SK-N-SH (cell line): ENCODE measurements at regions not wholly inside any gene's neighbourhood (a gene's known extent, or its start where the extent isn't known, plus 50 kb on each side); places are given as distances from the start of the nearest gene placed in this dataset.

Experiments used
- CTCF ChIA-PET: fragments of 300-600, 350-600 bp; formaldehyde crosslinking; extraction: SDS; loops from one replicate; lab custom pipeline; 2021; lab: Yijun Ruan, JAX
- POLR2A ChIA-PET: fragments of 350-600 bp; sonication (Branson Sonifier 250); formaldehyde crosslinking; extraction: SDS; loops from one replicate; lab custom pipeline; 2020; ENCODE audit warnings: antibody characterized with exemption, inconsistent platforms; lab: Yijun Ruan, JAX
- DNase-seq: peaks from one replicate; pipeline ENCODE4 v3.0.0; 2012
- H2AFZ ChIP-seq: fragments of 200-600 bp; sonication (generic); 2 replicates; pipeline ENCODE4 v1.8.1; 2016; ENCODE audit warnings: antibody characterized with exemption, mild to moderate bottlenecking, low read depth
- H3F3A ChIP-seq: fragments of 200-600 bp; sonication (generic); replicated peaks from 2 replicates; pipeline ENCODE3; 2016; ENCODE audit warnings: antibody characterized with exemption, mild to moderate bottlenecking; ENCODE audit not compliant: insufficient read depth
- H3K27ac ChIP-seq, 2 experiments: fragments of 200-500 bp in 1 of 2; fragments of 200-600 bp in 1 of 2; sonication (Bioruptor generic) in 1 of 2; sonication (generic), shearing (Covaris generic) in 1 of 2; 2 replicates each; pipeline versions ENCODE4 v1.5.1 to v1.6.1; 2014 to 2016; ENCODE audit warnings: low read depth in 2 of 2, inconsistent platforms in 1 of 2, low read length in 1 of 2, mild to moderate bottlenecking in 1 of 2, mixed read lengths in 1 of 2
- H3K27me3 ChIP-seq: fragments of 200-600 bp; sonication (generic), shearing (Covaris generic); 2 replicates; pipeline ENCODE4 v1.6.1; 2016; ENCODE audit warnings: mixed run types; ENCODE audit not compliant: insufficient read depth
- H3K36me3 ChIP-seq, 2 experiments: fragments of 200-500 bp in 1 of 2; fragments of 200-600 bp in 1 of 2; sonication (Bioruptor generic) in 1 of 2; sonication (generic) in 1 of 2; replicated peaks in 1 of 2; 2 replicates each; pipeline versions ENCODE3 to v1.5.1; 2014 to 2016; ENCODE audit warnings: low read length in 1 of 2, mild to moderate bottlenecking in 1 of 2; ENCODE audit not compliant: insufficient read depth in 2 of 2, control insufficient read depth in 1 of 2
- H3K4me1 ChIP-seq, 2 experiments: fragments of 200-500 bp in 1 of 2; fragments of 200-600 bp in 1 of 2; sonication (Bioruptor generic) in 1 of 2; sonication (generic), shearing (Covaris generic) in 1 of 2; 2 replicates each; pipeline versions ENCODE4 v1.5.1 to v1.6.1; 2014 to 2016; ENCODE audit warnings: low read depth in 1 of 2, low read length in 1 of 2, mixed run types in 1 of 2; ENCODE audit not compliant: insufficient read depth in 2 of 2, control insufficient read depth in 1 of 2
- H3K4me2 ChIP-seq: fragments of 200-600 bp; sonication (generic), shearing (Covaris generic); 2 replicates; pipeline ENCODE4 v1.6.1; 2017; ENCODE audit warnings: mixed run types
- H3K4me3 ChIP-seq, 2 experiments: fragments of 200-500 bp in 1 of 2; fragments of 200-600 bp in 1 of 2; sonication (Bioruptor generic) in 1 of 2; sonication (generic), shearing (Covaris generic) in 1 of 2; 2 replicates each; pipeline versions ENCODE4 v1.5.1 to v1.8.1; 2014 to 2016; ENCODE audit warnings: low read depth in 2 of 2, inconsistent platforms in 1 of 2, low read length in 1 of 2, mild to moderate bottlenecking in 1 of 2, mixed read lengths in 1 of 2, moderate library complexity in 1 of 2
- H3K79me2 ChIP-seq: fragments of 200-600 bp; sonication (generic); 2 replicates; pipeline ENCODE4 v1.8.1; 2017; ENCODE audit warnings: mild to moderate bottlenecking; ENCODE audit not compliant: insufficient read depth
- H3K9ac ChIP-seq: fragments of 200-600 bp; sonication (generic); 2 replicates; pipeline ENCODE4 v1.6.1; 2017; ENCODE audit warnings: mixed run types
- H3K9me2 ChIP-seq: fragments of 200-600 bp; sonication (generic); 2 replicates; pipeline ENCODE4 v1.6.1; 2017; ENCODE audit warnings: mixed run types
- H3K9me3 ChIP-seq: fragments of 200-600 bp; sonication (generic); 2 replicates; pipeline ENCODE4 v1.6.1; 2017; ENCODE audit warnings: mixed run types, mild to moderate bottlenecking, moderate library complexity
- H4K20me1 ChIP-seq: fragments of 200-600 bp; sonication (generic); 2 replicates; pipeline ENCODE4 v1.6.1; 2017; ENCODE audit warnings: mild to moderate bottlenecking, mixed run types; ENCODE audit not compliant: insufficient read depth
- CTCF ChIP-seq: fragments of 200-600 bp; sonication (generic); IDR thresholded peaks from 2 replicates; pipeline ENCODE4 v1.6.1; 2017; ENCODE audit warnings: antibody characterized with exemption, mild to moderate bottlenecking, moderate library complexity
- GABPA ChIP-seq: IDR thresholded peaks from 2 replicates; pipeline ENCODE4 v1.4.0; 2012; ENCODE audit warnings: low read depth, mild to moderate bottlenecking
- GATA2 ChIP-seq: sonication (generic); formaldehyde crosslinking; IDR thresholded peaks from 2 replicates; pipeline ENCODE4 v1.5.0; 2020; ENCODE audit warnings: mild to moderate bottlenecking, missing genetic modification reagents
- MEF2A ChIP-seq: IDR thresholded peaks from 2 replicates; pipeline ENCODE4 v1.4.0; 2012; ENCODE audit warnings: low read depth, borderline replicate concordance
- MXI1 ChIP-seq: IDR thresholded peaks from 2 replicates; pipeline ENCODE4 v1.6.1; 2012; ENCODE audit warnings: mild to moderate bottlenecking, low read depth, low read length, improper control_type of control experiment
- POLR2AphosphoS5 ChIP-seq: IDR thresholded peaks from 2 replicates; pipeline ENCODE4 v1.6.1; 2012; ENCODE audit warnings: low read depth, low read length
- RCOR1 ChIP-seq: fragments of 150-350 bp; IDR thresholded peaks from 2 replicates; pipeline ENCODE4 v1.6.1; 2017; ENCODE audit warnings: antibody characterized with exemption, low read length
- REST ChIP-seq: IDR thresholded peaks from 2 replicates; pipeline ENCODE4 v1.6.1; 2012; ENCODE audit warnings: mild to moderate bottlenecking, low read depth, low read length, moderate library complexity
- SIN3A ChIP-seq: IDR thresholded peaks from 2 replicates; pipeline ENCODE4 v1.6.1; 2012; ENCODE audit warnings: low read depth, mild to moderate bottlenecking, low read length, moderate library complexity, borderline replicate concordance
- TAF1 ChIP-seq: IDR thresholded peaks from 2 replicates; pipeline ENCODE4 v1.6.1; 2012; ENCODE audit warnings: low read depth, mild to moderate bottlenecking, low read length, moderate library complexity, borderline replicate concordance
- USF1 ChIP-seq: IDR thresholded peaks from 2 replicates; pipeline ENCODE4 v1.4.0; 2012; ENCODE audit warnings: low read depth, borderline replicate concordance
- YY1 ChIP-seq: IDR thresholded peaks from 2 replicates; pipeline ENCODE4 v1.4.0; 2012; ENCODE audit warnings: low read depth, mild to moderate bottlenecking
- WGBS: methylation state at CpG from one replicate; pipeline ENCODE4 v1.1.6; 2017; ENCODE audit warnings: low lambda C conversion rate; 5-methylcytosine and 5-hydroxymethylcytosine counted together
- TF ChIP-seq, protein P1 (sequence below): IDR thresholded peaks from 2 replicates; pipeline ENCODE4 v1.4.0; 2012; ENCODE audit warnings: low read depth

DNA sequence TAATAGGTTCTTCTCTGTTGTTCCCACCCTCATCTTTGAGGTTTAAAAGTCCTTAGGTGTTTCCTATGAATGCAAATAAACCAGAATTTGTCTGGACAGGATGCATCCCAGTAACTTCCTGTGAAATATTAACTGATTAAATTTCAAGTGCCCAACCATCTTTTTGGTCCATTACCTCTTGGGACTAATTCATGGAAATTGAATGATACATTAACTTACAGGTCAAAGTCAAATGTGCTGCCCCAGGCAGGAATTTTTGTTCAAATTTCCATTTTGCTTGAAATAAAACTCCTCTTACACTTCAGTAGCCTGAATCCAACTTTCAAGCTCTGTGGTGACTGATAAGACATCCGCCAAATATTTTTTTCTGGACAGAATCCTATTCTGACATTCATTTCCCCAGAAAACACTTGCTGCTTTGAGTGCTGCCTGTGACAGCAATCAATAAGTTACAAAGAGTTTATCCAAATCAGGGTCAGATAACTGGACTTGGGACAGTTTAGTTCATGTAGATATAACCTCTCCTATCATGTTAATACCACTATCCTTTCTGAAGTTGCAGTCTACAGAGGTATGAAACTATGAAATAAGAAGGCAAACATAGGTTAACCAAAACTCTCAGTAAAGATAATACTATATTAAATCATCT, 383.5 kb downstream of the POM121L12 start (continued):
- TF ChIP-seq REST (no peak), CTCF (no peak)

DNA sequence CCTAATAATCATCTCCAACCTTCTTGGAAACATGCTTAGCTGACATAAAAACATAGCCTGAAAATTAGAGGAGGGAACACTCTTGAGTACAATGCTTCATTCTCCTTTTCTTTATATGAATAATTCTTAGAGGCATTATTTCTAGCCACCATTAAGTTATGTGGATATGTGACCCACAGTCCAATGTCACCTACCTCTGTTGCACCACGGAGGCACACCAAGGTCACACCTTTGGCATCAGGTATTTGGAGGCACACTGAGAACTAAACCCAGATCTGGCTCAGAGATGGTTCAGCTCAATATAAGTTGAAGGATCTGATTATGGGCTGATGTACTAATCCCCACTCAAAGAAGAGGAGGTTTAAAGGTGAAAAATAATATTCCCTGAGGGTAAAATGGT, 385.1 kb downstream of the POM121L12 start:
- 4% methylated on average over 1 of the region's 1 CpG for WGBS
- Histone ChIP-seq H3K4me2 (no peak overlapping the region), H3K79me2 (no peaks in the 10 kb centered on the region), H3K4me1 (peaks cover 0 to 13% of the 10 kb centered on the region in 2 experiments; a peak in 1 of 4 replicates), H3K9me3 (0 out of 2 replicates have a peak, but pooled peaks cover 4% of the 10 kb centered on the region), H4K20me1 (no peaks in the 10 kb centered on the region), H3K4me3 (no peak overlapping the region), H3K27ac (no peak overlapping the region), H3K27me3 (no peaks in the 10 kb centered on the region), H3K9ac (no peak overlapping the region), H3K9me2 (no peaks in the 10 kb centered on the region), H3F3A (no peaks in the 10 kb centered on the region), H3K36me3 (no peaks in the 10 kb centered on the region), H2AFZ (no peak overlapping the region)
- DNase-seq, result no peak
- ChIA-PET CTCF (no interaction called here), POLR2A (no interaction called here)
- TF ChIP-seq CTCF (no peak), RCOR1 (no peak), GABPA (no peak), YY1 (no peak), TAF1 (no peak), USF1 (no peak), MEF2A (no peak), POLR2AphosphoS5 (no peak), MXI1 (no peak), GATA2 (CRISPR knock-in tag) (no peak), REST (no peak), SIN3A (no peak)
- TF ChIP-seq, protein P1, sequence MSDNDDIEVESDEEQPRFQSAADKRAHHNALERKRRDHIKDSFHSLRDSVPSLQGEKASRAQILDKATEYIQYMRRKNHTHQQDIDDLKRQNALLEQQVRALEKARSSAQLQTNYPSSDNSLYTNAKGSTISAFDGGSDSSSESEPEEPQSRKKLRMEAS, result no peak
